ENCODE measurements at regions not wholly inside any gene's neighbourhood (a gene's known extent, or its start where the extent isn't known, plus 50 kb on each side); places are given as distances from the start of the nearest gene placed in this dataset.
"Not testable (repeated sequence)": the region's sequence is repeated elsewhere in the genome, so short reads cannot be mapped to it uniquely, and the experiment has no call there.

- no peaks in the 10 kb centered on the region for H3K36me3 ChIP-seq (ENCODE audit: low read depth)
- no peaks in the 10 kb centered on the region for H3K4me1 ChIP-seq (ENCODE audit: low read depth)
- DNase-seq (no peak), ATAC-seq (peak; percentile 27)
- no peak for TF ChIP-seq CTCF (IDR thresholded peaks at IDR 0.05)
- H3K9me3 ChIP-seq = no peaks in the 10 kb centered on the region
- H3K4me3 ChIP-seq = no peak overlapping the region
- intact Hi-C loops (cut with DNase I, micrococcal nuclease) = no loop called here
These were observed 122.9 kb downstream of the COPS8 start for GRCh38 chr2:237208373-237209260.

GRCh38 chr2:237209885-237210284 lies 124.2 kb downstream of the COPS8 start:
- H3K36me3 ChIP-seq (ENCODE audit: low read depth) = no peaks in the 10 kb centered on the region
- intact Hi-C loops (cut with DNase I, micrococcal nuclease) = no loop called here
- no peaks in the 10 kb centered on the region for H3K9me3 ChIP-seq
- DNase-seq (no peak), ATAC-seq (no peak)
- no peaks in the 10 kb centered on the region for H3K4me1 ChIP-seq (ENCODE audit: low read depth)
- TF ChIP-seq CTCF (IDR thresholded peaks at IDR 0.05) = no peak
- no peak overlapping the region for H3K4me3 ChIP-seq

DNA sequence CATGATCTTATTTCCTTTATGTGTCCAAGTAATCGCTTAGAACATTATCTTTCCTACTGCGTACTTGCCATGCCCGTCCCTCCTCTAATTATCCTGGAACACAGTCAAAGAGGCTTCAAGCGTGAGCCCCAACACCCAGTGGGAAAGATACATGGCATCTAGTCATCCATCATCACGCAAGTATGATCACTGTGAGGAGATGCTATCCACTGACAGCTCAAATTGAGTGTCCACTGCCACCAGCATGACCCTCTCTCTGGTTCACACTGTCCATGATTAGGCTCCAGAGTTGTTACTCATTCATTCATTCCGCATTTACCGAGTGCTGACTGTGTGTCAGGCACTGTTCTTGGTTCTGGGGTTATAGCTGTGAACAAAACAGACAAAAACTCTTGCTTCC lies 124.6 kb downstream of the COPS8 start:
- intact Hi-C loops (cut with DNase I, micrococcal nuclease) = no loop called here
- ATAC-seq = no peak
- Histone ChIP-seq H3K9me3 (no peaks in the 10 kb centered on the region), H3K36me3 (ENCODE audit: low read depth) (no peaks in the 10 kb centered on the region), H3K4me3 (no peak overlapping the region), H3K4me1 (ENCODE audit: low read depth) (no peaks in the 10 kb centered on the region)
- no peak for DNase-seq
- TF ChIP-seq CTCF (IDR thresholded peaks at IDR 0.05) = no peak

DNA sequence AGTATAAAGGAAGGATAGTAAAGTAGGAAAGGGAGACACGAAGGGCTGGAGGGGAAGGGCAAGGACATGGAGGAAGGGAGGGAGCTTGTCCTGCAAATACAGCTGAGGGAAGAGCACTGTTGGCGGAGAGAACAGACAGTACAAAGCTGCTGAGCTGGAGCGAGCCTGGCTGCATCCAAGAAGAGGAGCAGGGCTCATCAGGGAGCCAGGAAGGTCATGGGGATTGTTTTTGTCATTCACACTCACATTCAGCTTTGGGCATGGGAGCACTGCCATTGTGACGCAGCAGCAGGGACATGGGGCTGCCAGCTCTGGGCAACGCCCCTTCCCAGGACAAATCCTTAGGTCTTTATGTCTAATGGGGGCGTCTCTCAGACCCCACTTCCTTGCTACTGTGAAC lies 125.1 kb downstream of the COPS8 start:
- ATAC-seq = no peak
- no peak for DNase-seq
- H3K4me3 ChIP-seq = no peak overlapping the region
- intact Hi-C loops (cut with DNase I, micrococcal nuclease) = no loop called here
- TF ChIP-seq CTCF (IDR thresholded peaks at IDR 0.05) = no peak
- no peaks in the 10 kb centered on the region for H3K9me3 ChIP-seq
- H3K36me3 ChIP-seq (ENCODE audit: low read depth) = no peaks in the 10 kb centered on the region
- H3K4me1 ChIP-seq (ENCODE audit: low read depth) = no peaks in the 10 kb centered on the region

DNA sequence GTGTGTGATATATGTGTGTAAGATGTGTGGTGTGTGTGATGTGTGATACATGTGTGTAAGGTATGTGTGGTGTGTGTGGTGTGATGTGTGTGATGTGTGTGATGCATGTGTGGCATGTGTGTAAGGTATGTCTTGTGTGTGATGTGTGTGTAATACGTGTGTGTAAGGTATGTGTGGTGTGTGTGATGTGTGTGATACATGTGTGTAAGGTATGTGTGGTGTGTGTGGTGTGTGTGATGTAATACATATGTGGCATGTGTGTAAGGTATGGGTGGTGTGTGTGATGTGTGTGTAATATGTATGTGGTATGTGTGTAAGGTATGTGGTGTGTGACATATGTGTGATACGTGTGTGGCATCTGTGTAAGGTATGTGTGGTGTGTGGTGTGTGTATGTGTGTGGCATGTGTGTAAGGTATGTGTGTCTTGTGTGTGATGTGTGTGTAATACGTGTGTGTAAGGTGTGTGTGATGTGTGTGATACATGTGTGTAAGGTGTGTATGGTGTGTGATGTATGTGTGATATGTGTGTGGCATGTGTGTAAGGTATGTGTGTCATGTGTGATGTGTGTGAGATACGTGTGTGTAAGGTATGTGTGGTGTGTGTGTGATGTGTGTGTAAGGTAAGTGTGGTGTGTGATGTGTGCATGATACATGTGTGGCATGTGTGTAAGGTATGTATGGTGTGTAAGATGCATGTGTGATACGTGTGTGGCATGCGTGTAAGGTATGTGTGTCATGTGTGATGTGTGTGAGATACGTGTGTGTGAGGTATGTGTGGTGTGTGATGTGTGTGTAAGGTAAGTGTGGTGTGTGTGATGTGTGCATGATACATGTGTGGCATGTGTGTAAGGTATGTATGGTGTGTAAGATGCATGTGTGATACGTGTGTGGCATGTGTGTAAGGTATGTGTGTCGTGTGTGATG lies 126.9 kb downstream of the COPS8 start:
- intact Hi-C loops (cut with DNase I, micrococcal nuclease); ATAC-seq; DNase-seq: not testable (repeated sequence)

More for the DNA sequence above, 126.9 kb downstream of the COPS8 start:
- H3K9me3 ChIP-seq; H3K36me3 ChIP-seq (ENCODE audit: low read depth); H3K4me1 ChIP-seq (ENCODE audit: low read depth); H3K4me3 ChIP-seq: not testable (repeated sequence)
